SK-N-SH (cell line): ENCODE measurements at regions not wholly inside any gene's neighbourhood (a gene's known extent, or its start where the extent isn't known, plus 50 kb on each side); places are given as distances from the start of the nearest gene placed in this dataset.

Source experiments
- CTCF ChIA-PET: fragments of 300-600, 350-600 bp; formaldehyde crosslinking; extraction: SDS; loops from one replicate; lab custom pipeline; 2021; lab: Yijun Ruan, JAX
- POLR2A ChIA-PET: fragments of 350-600 bp; sonication (Branson Sonifier 250); formaldehyde crosslinking; extraction: SDS; loops from one replicate; lab custom pipeline; 2020; ENCODE audit warnings: antibody characterized with exemption, inconsistent platforms; lab: Yijun Ruan, JAX
- DNase-seq: peaks from one replicate; pipeline ENCODE4 v3.0.0; 2012
- H2AFZ ChIP-seq: fragments of 200-600 bp; sonication (generic); 2 replicates; pipeline ENCODE4 v1.8.1; 2016; ENCODE audit warnings: antibody characterized with exemption, mild to moderate bottlenecking, low read depth
- H3F3A ChIP-seq: fragments of 200-600 bp; sonication (generic); replicated peaks from 2 replicates; pipeline ENCODE3; 2016; ENCODE audit warnings: antibody characterized with exemption, mild to moderate bottlenecking; ENCODE audit not compliant: insufficient read depth
- H3K27ac ChIP-seq, 2 experiments: fragments of 200-500 bp in 1 of 2; fragments of 200-600 bp in 1 of 2; sonication (Bioruptor generic) in 1 of 2; sonication (generic), shearing (Covaris generic) in 1 of 2; 2 replicates each; pipeline versions ENCODE4 v1.5.1 to v1.6.1; 2014 to 2016; ENCODE audit warnings: low read depth in 2 of 2, inconsistent platforms in 1 of 2, low read length in 1 of 2, mild to moderate bottlenecking in 1 of 2, mixed read lengths in 1 of 2
- H3K27me3 ChIP-seq: fragments of 200-600 bp; sonication (generic), shearing (Covaris generic); 2 replicates; pipeline ENCODE4 v1.6.1; 2016; ENCODE audit warnings: mixed run types; ENCODE audit not compliant: insufficient read depth
- H3K36me3 ChIP-seq, 2 experiments: fragments of 200-500 bp in 1 of 2; fragments of 200-600 bp in 1 of 2; sonication (Bioruptor generic) in 1 of 2; sonication (generic) in 1 of 2; replicated peaks in 1 of 2; 2 replicates each; pipeline versions ENCODE3 to v1.5.1; 2014 to 2016; ENCODE audit warnings: low read length in 1 of 2, mild to moderate bottlenecking in 1 of 2; ENCODE audit not compliant: insufficient read depth in 2 of 2, control insufficient read depth in 1 of 2
- H3K4me1 ChIP-seq, 2 experiments: fragments of 200-500 bp in 1 of 2; fragments of 200-600 bp in 1 of 2; sonication (Bioruptor generic) in 1 of 2; sonication (generic), shearing (Covaris generic) in 1 of 2; 2 replicates each; pipeline versions ENCODE4 v1.5.1 to v1.6.1; 2014 to 2016; ENCODE audit warnings: low read depth in 1 of 2, low read length in 1 of 2, mixed run types in 1 of 2; ENCODE audit not compliant: insufficient read depth in 2 of 2, control insufficient read depth in 1 of 2
- H3K4me2 ChIP-seq: fragments of 200-600 bp; sonication (generic), shearing (Covaris generic); 2 replicates; pipeline ENCODE4 v1.6.1; 2017; ENCODE audit warnings: mixed run types
- H3K4me3 ChIP-seq, 2 experiments: fragments of 200-500 bp in 1 of 2; fragments of 200-600 bp in 1 of 2; sonication (Bioruptor generic) in 1 of 2; sonication (generic), shearing (Covaris generic) in 1 of 2; 2 replicates each; pipeline versions ENCODE4 v1.5.1 to v1.8.1; 2014 to 2016; ENCODE audit warnings: low read depth in 2 of 2, inconsistent platforms in 1 of 2, low read length in 1 of 2, mild to moderate bottlenecking in 1 of 2, mixed read lengths in 1 of 2, moderate library complexity in 1 of 2
- H3K79me2 ChIP-seq: fragments of 200-600 bp; sonication (generic); 2 replicates; pipeline ENCODE4 v1.8.1; 2017; ENCODE audit warnings: mild to moderate bottlenecking; ENCODE audit not compliant: insufficient read depth
- H3K9ac ChIP-seq: fragments of 200-600 bp; sonication (generic); 2 replicates; pipeline ENCODE4 v1.6.1; 2017; ENCODE audit warnings: mixed run types
- H3K9me2 ChIP-seq: fragments of 200-600 bp; sonication (generic); 2 replicates; pipeline ENCODE4 v1.6.1; 2017; ENCODE audit warnings: mixed run types
- H3K9me3 ChIP-seq: fragments of 200-600 bp; sonication (generic); 2 replicates; pipeline ENCODE4 v1.6.1; 2017; ENCODE audit warnings: mixed run types, mild to moderate bottlenecking, moderate library complexity
- H4K20me1 ChIP-seq: fragments of 200-600 bp; sonication (generic); 2 replicates; pipeline ENCODE4 v1.6.1; 2017; ENCODE audit warnings: mild to moderate bottlenecking, mixed run types; ENCODE audit not compliant: insufficient read depth
- CHD2 ChIP-seq: fragments of 150-350 bp; IDR thresholded peaks from 2 replicates; pipeline ENCODE4 v1.6.1; 2018; ENCODE audit warnings: low read length; ENCODE audit not compliant: partially characterized antibody
- ELF1 ChIP-seq: IDR thresholded peaks from 2 replicates; pipeline ENCODE4 v1.4.0; 2012
- EZH2phosphoT487 ChIP-seq: fragments of 200-600 bp; sonication (generic); IDR thresholded peaks from 2 replicates; pipeline ENCODE4 v1.6.1; 2017; ENCODE audit warnings: low read depth, mixed run types, mild to moderate bottlenecking, antibody characterized with exemption, moderate library complexity, borderline replicate concordance
- FOSL2 ChIP-seq: IDR thresholded peaks from 2 replicates; pipeline ENCODE4 v1.4.0; 2012; ENCODE audit warnings: low read depth, mild to moderate bottlenecking, moderate library complexity, borderline replicate concordance
- FOXJ3 ChIP-seq: sonication (generic); formaldehyde crosslinking; IDR thresholded peaks from 2 replicates; pipeline ENCODE4 v1.5.1; 2020; ENCODE audit warnings: mild to moderate bottlenecking, missing genetic modification reagents
- FOXM1 ChIP-seq: IDR thresholded peaks from 2 replicates; pipeline ENCODE4 v1.4.0; 2012; ENCODE audit warnings: low read depth, mild to moderate bottlenecking
- MXI1 ChIP-seq: IDR thresholded peaks from 2 replicates; pipeline ENCODE4 v1.6.1; 2012; ENCODE audit warnings: mild to moderate bottlenecking, low read depth, low read length, improper control_type of control experiment
- NFIC ChIP-seq: IDR thresholded peaks from 2 replicates; pipeline ENCODE4 v1.4.0; 2012; ENCODE audit warnings: borderline replicate concordance
- NRF1 ChIP-seq: IDR thresholded peaks from 2 replicates; pipeline ENCODE4 v1.6.1; 2012; ENCODE audit warnings: low read depth, mild to moderate bottlenecking, low read length
- POLR2AphosphoS5 ChIP-seq: IDR thresholded peaks from 2 replicates; pipeline ENCODE4 v1.6.1; 2012; ENCODE audit warnings: low read depth, low read length
- RAD21 ChIP-seq: IDR thresholded peaks from 2 replicates; pipeline ENCODE4 v1.6.1; 2012; ENCODE audit warnings: mild to moderate bottlenecking, low read length
- RFX5 ChIP-seq: IDR thresholded peaks from 2 replicates; pipeline ENCODE4 v1.6.1; 2012; ENCODE audit warnings: mild to moderate bottlenecking, improper control_type of control experiment, low read length
- SIN3A ChIP-seq: IDR thresholded peaks from 2 replicates; pipeline ENCODE4 v1.6.1; 2012; ENCODE audit warnings: low read depth, mild to moderate bottlenecking, low read length, moderate library complexity, borderline replicate concordance
- SMC3 ChIP-seq: IDR thresholded peaks from 2 replicates; pipeline ENCODE4 v1.6.1; 2012; ENCODE audit warnings: low read depth, low read length, improper control_type of control experiment
- TCF12 ChIP-seq: IDR thresholded peaks from 2 replicates; pipeline ENCODE4 v1.4.0; 2012
- WGBS: methylation state at CpG from one replicate; pipeline ENCODE4 v1.1.6; 2017; ENCODE audit warnings: low lambda C conversion rate; 5-methylcytosine and 5-hydroxymethylcytosine counted together
- TF ChIP-seq, protein P1 (sequence below): fragments of 150-350 bp; IDR thresholded peaks from 2 replicates; pipeline ENCODE4 v1.6.1; 2017; ENCODE audit warnings: antibody characterized with exemption, low read length, low read depth, borderline replicate concordance
- TF ChIP-seq, protein P2 (sequence below): IDR thresholded peaks from 2 replicates; pipeline ENCODE4 v1.4.0; 2012; ENCODE audit warnings: low read depth, borderline replicate concordance
- TF ChIP-seq, protein P3 (sequence below): IDR thresholded peaks from 2 replicates; pipeline ENCODE4 v1.6.1; 2012; ENCODE audit warnings: mild to moderate bottlenecking, low read depth, low read length, moderate library complexity
- TF ChIP-seq, protein P4 (sequence below): IDR thresholded peaks from 2 replicates; pipeline ENCODE4 v1.4.0; 2012; ENCODE audit warnings: low read depth

DNA sequence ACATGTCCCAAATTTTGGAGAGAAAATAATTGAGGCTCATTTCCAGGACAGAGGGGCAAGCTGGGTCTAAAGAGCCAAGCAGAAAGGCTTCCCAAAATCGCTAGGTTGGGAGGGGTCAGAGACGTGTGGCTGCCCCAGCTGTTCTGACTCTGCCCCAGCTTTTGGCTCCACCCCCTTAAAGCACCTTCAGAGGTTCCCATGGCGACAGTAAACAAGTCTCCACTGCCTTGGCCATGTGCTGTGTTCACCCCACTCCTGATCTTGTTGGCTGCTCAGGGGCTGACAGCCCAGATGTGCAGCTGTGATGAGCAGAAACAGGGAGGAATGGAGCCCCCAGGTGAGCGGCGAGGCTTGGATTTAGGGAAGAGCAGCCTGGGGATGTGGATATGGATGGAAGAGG is 72.8 kb upstream of the SPTLC3 start (continued):
- TF ChIP-seq NFIC (no peak), FOXM1 (no peak), CHD2 (no peak), RFX5 (no peak), FOSL2 (no peak), FOXJ3 (CRISPR knock-in tag) (no peak), ELF1 (no peak), SMC3 (no peak)
- TF ChIP-seq, protein P1, sequence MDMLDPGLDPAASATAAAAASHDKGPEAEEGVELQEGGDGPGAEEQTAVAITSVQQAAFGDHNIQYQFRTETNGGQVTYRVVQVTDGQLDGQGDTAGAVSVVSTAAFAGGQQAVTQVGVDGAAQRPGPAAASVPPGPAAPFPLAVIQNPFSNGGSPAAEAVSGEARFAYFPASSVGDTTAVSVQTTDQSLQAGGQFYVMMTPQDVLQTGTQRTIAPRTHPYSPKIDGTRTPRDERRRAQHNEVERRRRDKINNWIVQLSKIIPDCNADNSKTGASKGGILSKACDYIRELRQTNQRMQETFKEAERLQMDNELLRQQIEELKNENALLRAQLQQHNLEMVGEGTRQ = no peak
- TF ChIP-seq, all 33 proteins: peak for 0

DNA sequence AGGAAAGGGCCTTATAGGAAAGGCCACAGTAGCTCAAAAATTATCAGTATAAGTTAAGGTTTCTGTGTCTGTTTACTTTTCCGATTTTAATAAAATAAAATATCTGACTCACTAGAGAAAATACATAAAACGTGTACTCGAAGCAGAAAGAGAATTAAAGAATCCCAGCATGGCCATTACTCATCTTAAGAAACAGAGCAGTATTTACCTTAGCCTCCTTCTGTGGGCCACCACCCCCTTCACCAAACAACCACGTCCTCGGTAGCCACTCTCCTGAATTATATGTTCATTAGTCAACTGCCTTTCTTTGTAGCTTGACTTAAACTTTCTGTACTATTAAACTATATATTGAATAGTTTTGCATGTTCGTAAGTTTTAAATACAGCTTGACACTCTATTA is 72.2 kb upstream of the SPTLC3 start:
- ChIA-PET CTCF (interaction anchor here (0.6 to 1.6 kb wide), 4 partner anchors 8 to 306 kb away, joined by 3 to 6 read pairs (median 3); no protein-coding TSS in a partner anchor), POLR2A (no interaction called here)
- Histone ChIP-seq H3K9me3 (no peaks in the 10 kb centered on the region), H3K27me3 (no peaks in the 10 kb centered on the region), H2AFZ (no peak overlapping the region), H3K4me2 (no peak overlapping the region), H3K36me3 (no peaks in the 10 kb centered on the region), H3K4me1 (no peaks in the 10 kb centered on the region), H3K4me3 (no peak overlapping the region), H3K27ac (no peak overlapping the region), H4K20me1 (no peaks in the 10 kb centered on the region), H3K9me2 (no peaks in the 10 kb centered on the region), H3K9ac (no peak overlapping the region), H3K79me2 (no peaks in the 10 kb centered on the region), H3F3A (no peaks in the 10 kb centered on the region)
- TF ChIP-seq NFIC (no peak), RAD21 (no peak), POLR2AphosphoS5 (no peak), CHD2 (no peak), FOXM1 (no peak), RFX5 (no peak), NRF1 (no peak)
- TF ChIP-seq, protein P2, sequence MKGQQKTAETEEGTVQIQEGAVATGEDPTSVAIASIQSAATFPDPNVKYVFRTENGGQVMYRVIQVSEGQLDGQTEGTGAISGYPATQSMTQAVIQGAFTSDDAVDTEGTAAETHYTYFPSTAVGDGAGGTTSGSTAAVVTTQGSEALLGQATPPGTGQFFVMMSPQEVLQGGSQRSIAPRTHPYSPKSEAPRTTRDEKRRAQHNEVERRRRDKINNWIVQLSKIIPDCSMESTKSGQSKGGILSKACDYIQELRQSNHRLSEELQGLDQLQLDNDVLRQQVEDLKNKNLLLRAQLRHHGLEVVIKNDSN = no peak
- WGBS = 35% methylated on average over 6 of the region's 6 CpGs
- no peak for DNase-seq

DNA sequence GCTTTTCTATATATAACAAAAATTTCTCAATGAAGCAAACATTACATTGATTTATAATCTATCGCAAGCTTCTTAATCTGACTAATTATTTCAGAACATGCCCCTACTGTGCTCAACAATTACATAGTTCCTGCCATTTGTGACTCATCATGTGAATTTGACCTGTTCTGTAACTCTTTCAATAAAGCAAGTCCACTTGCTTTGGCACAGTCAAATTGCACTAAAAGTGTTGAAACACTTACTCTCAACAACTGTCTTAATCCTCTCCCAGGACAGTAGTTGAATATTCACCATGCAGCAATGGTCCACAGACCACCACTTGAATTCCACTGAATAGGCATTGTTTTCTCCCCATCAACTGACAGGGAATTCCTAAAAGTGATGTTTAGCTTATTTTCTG is 67.7 kb upstream of the SPTLC3 start:
- ChIA-PET CTCF (interaction anchor here (1.2 to 3.2 kb wide), 2 partner anchors 12 to 16 kb away, joined by 3 to 12 read pairs; no protein-coding TSS in a partner anchor), POLR2A (no interaction called here)
- no peaks in the 10 kb centered on the region for H3K4me1 ChIP-seq
- no peak overlapping the region for H3K9ac ChIP-seq
- H3K79me2 ChIP-seq = no peaks in the 10 kb centered on the region
- no peaks in the 10 kb centered on the region for H3K36me3 ChIP-seq
- no peak overlapping the region for H2AFZ ChIP-seq
- H3F3A ChIP-seq = no peaks in the 10 kb centered on the region
- H3K4me2 ChIP-seq = no peak overlapping the region
- H3K9me2 ChIP-seq = no peaks in the 10 kb centered on the region
- no peaks in the 10 kb centered on the region for H3K9me3 ChIP-seq
- H4K20me1 ChIP-seq = no peaks in the 10 kb centered on the region
- WGBS = 62% methylated on average over 1 of the region's 1 CpG
- H3K27me3 ChIP-seq = no peaks in the 10 kb centered on the region
- DNase-seq = no peak
- no peak overlapping the region for H3K27ac ChIP-seq
- no peak overlapping the region for H3K4me3 ChIP-seq
- TF ChIP-seq NRF1 (no peak), MXI1 (no peak), SIN3A (no peak), CHD2 (no peak), ELF1 (no peak), TCF12 (no peak), RFX5 (no peak), EZH2phosphoT487 (no peak)
- TF ChIP-seq, protein P3, sequence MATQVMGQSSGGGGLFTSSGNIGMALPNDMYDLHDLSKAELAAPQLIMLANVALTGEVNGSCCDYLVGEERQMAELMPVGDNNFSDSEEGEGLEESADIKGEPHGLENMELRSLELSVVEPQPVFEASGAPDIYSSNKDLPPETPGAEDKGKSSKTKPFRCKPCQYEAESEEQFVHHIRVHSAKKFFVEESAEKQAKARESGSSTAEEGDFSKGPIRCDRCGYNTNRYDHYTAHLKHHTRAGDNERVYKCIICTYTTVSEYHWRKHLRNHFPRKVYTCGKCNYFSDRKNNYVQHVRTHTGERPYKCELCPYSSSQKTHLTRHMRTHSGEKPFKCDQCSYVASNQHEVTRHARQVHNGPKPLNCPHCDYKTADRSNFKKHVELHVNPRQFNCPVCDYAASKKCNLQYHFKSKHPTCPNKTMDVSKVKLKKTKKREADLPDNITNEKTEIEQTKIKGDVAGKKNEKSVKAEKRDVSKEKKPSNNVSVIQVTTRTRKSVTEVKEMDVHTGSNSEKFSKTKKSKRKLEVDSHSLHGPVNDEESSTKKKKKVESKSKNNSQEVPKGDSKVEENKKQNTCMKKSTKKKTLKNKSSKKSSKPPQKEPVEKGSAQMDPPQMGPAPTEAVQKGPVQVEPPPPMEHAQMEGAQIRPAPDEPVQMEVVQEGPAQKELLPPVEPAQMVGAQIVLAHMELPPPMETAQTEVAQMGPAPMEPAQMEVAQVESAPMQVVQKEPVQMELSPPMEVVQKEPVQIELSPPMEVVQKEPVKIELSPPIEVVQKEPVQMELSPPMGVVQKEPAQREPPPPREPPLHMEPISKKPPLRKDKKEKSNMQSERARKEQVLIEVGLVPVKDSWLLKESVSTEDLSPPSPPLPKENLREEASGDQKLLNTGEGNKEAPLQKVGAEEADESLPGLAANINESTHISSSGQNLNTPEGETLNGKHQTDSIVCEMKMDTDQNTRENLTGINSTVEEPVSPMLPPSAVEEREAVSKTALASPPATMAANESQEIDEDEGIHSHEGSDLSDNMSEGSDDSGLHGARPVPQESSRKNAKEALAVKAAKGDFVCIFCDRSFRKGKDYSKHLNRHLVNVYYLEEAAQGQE = no peak
- TF ChIP-seq, protein P4, sequence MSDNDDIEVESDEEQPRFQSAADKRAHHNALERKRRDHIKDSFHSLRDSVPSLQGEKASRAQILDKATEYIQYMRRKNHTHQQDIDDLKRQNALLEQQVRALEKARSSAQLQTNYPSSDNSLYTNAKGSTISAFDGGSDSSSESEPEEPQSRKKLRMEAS = no peak
- TF ChIP-seq, protein P2 = no peak
